Suppressor macrophage treated with lipopolysaccharide for 1 hour (primary cell): ENCODE measurements at regions not wholly inside any gene's neighbourhood (a gene's known extent, or its start where the extent isn't known, plus 50 kb on each side); places are given as distances from the start of the nearest gene placed in this dataset.

Experiments
- DNase-seq, 3 donors: peaks; one replicate each; pipeline ENCODE4 v3.0.0-alpha.2; 2020 to 2022

GRCh38 chr15:77557564-77557963 is 75.1 kb downstream of the LINGO1 start:
- DNase-seq: no peak

DNA sequence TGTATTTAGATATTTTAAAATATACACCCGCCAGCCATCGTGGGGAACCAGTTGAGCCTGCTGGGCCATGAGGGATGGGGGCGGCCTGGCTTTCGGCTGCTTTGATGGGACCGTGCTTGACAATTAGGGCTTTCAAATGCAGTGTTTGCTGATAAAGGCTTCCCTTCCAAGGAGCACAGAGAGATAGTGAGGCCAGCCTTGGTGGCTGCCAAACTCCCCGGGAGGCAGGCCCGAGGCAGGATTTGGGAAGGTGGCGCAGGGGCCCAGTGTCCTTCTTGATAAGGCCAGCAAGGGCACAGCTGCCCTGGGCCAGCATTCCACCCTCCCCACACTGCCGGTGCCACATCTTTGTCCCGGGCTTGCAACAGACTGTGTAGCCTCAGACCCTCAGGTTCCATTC is 75.6 kb downstream of the LINGO1 start:
- DNase-seq: no peak

DNA sequence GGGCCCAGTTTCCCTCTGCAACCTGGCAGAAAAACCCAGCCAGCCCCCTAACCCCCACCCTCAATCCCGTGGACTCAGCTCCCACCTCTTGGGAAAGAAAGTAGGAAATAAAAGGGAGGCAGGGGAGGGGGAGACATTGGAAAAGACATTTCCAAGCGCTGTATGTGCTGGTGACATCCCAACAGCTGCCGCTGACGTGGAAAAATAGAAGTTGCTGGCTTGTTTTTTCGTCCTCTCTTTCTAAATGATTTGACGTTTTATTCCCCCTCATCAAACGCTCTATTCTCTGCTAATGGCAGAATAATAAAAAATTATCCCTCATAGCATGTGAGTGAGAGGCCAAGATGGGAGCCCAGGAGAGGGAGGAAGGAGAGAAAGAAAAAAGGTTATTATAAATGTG is 76.1 kb downstream of the LINGO1 start:
- no peak for DNase-seq

- DNase-seq: no peak
Observed at GRCh38 chr15:77555232-77555631, 77.5 kb downstream of the LINGO1 start.

DNA sequence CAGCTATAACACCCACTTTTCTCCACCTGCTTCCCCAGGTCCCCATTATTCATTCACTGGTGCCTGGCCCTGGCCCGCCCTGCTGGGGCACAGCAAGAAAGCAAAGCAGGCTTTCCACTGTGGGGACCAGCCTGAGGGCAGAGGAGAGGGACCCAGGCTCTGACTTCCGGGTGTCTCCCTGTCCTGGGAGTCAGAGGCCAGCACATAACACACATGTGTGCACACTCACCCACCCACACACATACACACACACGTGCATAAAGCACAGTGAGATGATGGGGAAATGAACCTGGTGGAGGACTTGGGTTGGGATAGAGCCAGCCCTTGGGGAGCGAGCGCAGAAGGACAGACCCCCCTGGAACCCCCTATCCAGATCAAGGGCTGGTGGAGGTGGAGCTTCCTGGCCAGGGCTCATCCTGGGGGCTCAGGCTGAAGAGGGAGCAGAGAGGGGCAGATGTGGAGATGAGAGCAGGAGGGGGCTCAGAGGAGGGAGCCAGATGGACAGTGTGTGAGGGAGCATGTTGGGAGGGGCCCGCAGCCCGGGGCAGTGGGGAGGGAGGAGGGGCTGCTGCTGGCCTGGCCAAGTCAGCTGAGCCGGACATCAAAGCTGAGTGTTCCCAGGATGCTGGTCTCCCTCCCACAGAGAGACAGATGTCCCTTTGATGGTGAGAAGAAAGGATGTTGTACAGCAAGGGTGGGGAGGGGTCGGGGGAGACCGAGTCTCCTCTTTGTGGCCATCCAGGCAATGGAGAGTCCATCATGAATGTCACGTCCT is 78.2 kb downstream of the LINGO1 start:
- DNase-seq: no peak

DNA sequence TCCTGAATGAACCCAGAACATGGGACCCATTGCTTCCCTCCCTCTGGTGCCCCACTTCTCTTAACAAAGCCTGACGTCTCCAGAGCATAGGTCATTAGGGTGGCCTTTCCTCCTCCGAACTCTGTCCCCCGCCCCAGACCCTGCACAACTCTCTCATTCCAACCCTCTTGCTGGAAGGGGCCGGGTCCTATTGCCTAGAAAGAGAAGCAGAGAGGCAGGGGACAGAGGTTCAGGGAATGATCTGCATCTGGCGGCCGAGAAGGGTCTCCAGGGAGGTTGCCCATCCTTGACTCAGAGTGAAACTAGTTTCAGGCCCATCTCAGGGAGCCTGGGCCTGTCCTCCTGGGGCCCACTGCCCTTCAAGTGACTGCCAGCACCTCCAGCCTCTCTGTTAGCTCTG is 79.0 kb downstream of the LINGO1 start:
- no peak for DNase-seq

GRCh38 chr15:77553257-77553656 is 79.5 kb downstream of the LINGO1 start:
- no peak for DNase-seq

GRCh38 chr15:77552066-77552465 is 80.6 kb downstream of the LINGO1 start:
- no peak for DNase-seq

- no peak for DNase-seq
Observed at GRCh38 chr15:77550301-77551251, 82.1 kb downstream of the LINGO1 start.

- no peak for DNase-seq
Observed at GRCh38 chr15:77549576-77550288, 83.0 kb downstream of the LINGO1 start.

- peak in 2 of 3 donors; percentile 13 to 34 for DNase-seq
Observed at GRCh38 chr15:77548589-77549557, 83.8 kb downstream of the LINGO1 start.

DNA sequence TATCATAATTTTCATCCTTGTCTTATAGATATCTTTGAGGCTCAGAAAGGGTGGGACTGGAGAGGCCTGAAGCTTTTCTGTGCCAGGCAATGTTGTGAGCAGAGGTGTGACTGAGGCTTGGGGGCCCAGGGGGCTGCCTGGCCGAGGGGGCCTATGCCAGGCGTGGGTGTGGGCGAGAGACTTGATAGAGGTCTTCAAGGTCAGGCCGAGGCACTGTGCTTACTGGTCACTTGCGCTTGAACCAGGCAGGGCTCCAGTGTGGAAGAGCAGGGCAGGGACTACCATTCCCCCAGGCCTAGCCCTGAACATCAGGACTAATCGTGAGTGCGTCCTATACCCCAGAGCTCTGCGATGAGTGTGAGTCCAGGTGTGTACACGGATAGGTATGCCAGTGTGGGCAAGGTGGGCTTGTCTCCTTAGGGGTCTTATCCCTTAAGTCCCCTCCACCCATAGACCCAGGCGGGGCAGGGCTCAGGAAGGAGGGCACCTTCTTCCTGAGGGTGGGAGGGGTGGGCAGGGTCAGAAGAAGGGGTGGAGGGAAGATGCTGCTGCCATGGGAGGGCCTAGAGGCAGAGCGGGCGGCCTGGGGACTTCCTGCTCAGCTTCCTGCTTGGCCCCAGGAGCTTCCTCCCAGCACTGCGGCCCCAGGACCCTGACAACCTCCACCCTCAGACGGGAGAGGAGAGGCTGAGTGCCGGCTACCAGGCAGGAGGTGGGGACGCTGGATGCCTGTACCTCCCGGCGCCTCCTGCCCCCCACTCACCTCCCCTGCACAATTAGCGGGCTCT is 84.7 kb downstream of the LINGO1 start:
- peak in 2 of 3 donors; percentile 12 to 17 for DNase-seq

DNA sequence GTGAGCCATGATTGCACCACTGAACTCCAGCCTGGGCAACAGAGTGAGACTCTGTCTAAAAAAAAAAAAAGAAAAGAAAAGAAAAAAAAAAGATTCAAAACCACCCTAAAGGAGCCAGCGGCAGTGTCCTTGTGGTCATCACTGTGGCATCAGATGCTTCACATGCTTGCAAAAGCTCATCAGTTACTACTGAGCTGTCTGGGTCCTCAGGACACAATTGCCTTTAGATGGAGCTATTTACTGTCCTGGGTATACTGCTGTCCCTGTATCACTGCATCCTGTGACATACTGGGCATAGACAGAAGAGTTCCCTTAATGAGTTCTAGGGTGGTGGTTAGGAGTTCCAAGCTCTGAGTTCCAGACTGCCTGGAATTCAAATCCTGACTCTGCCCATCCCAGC is 85.8 kb downstream of the LINGO1 start:
- no peak for DNase-seq

- DNase-seq: peak; percentile 40 to 65 (median 61)
Observed at GRCh38 chr15:77546050-77546501, 86.6 kb downstream of the LINGO1 start.

DNA sequence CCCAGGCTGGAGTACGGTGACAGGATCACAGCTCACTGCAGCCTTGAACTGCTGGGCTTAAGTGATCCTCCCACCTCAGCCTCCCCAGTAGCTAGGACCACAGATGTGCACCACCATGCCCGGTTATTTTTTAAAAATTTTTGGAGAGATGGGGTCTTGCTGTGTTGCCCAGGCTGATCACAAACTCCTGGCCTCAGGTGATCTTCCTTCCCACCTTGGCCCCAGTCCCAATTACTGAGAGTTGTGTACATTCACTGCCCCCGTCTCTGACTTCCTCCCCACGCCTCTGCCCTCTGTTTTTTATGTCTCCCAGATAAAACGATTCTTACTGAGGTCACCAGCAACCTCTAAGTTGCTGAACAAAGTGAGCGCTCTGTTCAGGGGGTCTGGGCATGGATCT is 87.7 kb downstream of the LINGO1 start:
- no peak for DNase-seq

- DNase-seq: no peak
Observed at GRCh38 chr15:77544162-77544561, 88.5 kb downstream of the LINGO1 start.

- peak; percentile 92 to 97 (median 95) for DNase-seq
Observed at GRCh38 chr15:77543159-77543882, 89.4 kb downstream of the LINGO1 start.

DNA sequence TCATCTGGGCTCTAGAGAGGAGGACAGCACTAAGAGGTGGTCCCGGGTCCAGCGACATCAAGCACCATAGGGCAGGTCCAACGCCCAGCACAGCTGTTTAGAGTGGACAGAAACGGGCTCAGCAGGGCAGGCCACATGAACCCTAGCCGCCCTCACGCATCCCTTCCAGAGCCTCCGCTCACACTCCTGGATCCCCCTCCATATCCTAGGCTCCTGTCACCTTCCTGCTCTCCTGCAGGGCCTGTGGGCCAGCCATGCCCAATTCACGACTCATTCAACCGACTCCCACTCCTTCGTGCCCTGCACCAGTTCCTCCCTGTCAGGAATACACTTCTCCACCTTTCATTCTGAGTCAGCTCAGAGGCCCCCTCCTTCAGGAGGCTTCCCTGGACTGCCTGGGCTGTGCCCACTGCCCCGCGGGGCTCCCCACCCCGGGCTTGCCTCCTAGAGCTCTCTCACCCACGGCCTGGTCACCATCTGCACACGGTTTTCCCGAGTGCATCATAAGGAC is 90.2 kb downstream of the LINGO1 start:
- peak; percentile 77 to 88 (median 83) for DNase-seq

DNA sequence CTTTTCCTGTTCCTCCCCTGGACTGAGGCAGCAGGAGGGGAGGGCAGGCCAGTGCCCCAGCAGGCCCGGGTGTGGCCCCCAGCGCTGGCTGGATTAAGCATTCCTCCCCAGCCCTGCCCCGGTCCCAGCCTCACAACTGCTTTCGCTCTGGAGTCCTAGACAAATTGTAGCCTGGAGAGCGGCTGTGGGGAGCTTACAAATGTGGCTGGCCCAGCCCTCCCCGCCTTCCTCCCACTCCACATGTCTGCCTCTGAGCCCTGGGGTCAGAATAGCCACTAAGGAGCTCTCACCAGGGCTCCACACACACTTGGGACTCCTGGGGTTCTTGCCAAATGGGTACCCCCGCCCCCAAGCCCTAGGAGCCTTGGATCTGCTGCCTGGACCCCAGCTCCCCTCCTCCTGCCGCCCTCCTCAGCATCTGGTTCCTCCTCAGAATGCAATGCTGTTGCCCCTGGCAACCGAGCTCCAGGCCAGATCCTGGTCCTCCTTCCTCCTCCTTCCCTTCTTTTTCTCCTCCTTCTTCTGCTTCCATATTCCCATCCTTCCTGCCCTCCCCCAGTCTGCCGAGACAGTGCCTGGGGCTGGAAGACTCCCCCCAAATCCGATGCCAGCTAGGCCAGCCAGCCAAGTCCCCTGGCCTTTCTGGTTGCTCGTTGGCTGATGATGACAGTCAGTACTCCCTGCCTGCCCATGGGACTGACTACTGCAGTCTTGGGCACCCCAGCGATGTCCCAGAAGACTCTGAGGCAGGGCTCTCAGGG is 91.1 kb downstream of the LINGO1 start:
- no peak for DNase-seq
